IMR-90 (cell line): ENCODE measurements at regions not wholly inside any gene's neighbourhood (a gene's known extent, or its start where the extent isn't known, plus 50 kb on each side); places are given as distances from the start of the nearest gene placed in this dataset.

ENCODE experiments used
- ATAC-seq: fragments of 200-7000 bp; cut with Tn5 transposase; 2 replicates; pipeline ENCODE4 v1.9.1; 2020; ENCODE audit warnings: low read depth, mild to moderate bottlenecking, moderate library complexity
- BruUV-seq: library from RNA; stranded (reverse); fragments of 400-500 nt; replicated peaks from 2 replicates; lab custom pipeline; 2021; lab: Mats Ljungman, UMichigan
- CTCF ChIA-PET: fragments of 300-600 bp; formaldehyde crosslinking; extraction: SDS; loops from one replicate; lab custom pipeline; 2021; ENCODE audit warnings: antibody characterized with exemption; lab: Yijun Ruan, JAX
- POLR2A ChIA-PET: fragments of 300-600 bp; sonication (Branson Sonifier 250); formaldehyde crosslinking; loops from one replicate; lab custom pipeline; 2022; ENCODE audit warnings: antibody characterized with exemption; ENCODE audit not compliant: unreplicated experiment; lab: Charles Lee
- DNase-seq: peaks from one replicate; pipeline ENCODE4 v3.0.0; 2013
- H2AFZ ChIP-seq: replicated peaks from 2 replicates; pipeline ENCODE3; 2013; ENCODE audit warnings: low read length, mild to moderate bottlenecking; ENCODE audit not compliant: poor library complexity
- H2AK5ac ChIP-seq: 2 replicates; pipeline ENCODE4 v1.6.1; 2013; ENCODE audit warnings: low read depth, low read length, inconsistent platforms
- H2AK9ac ChIP-seq: replicated peaks from 2 replicates; pipeline ENCODE3; 2013; ENCODE audit warnings: mild to moderate bottlenecking, low read depth, low read length, moderate library complexity; ENCODE audit not compliant: poor library complexity
- H2BK120ac ChIP-seq: 2 replicates; pipeline ENCODE4 v1.6.1; 2013; ENCODE audit warnings: low read depth, low read length, inconsistent platforms
- H2BK15ac ChIP-seq: 3 replicates; pipeline ENCODE4 v1.6.1; 2013; ENCODE audit warnings: low read depth, low read length, inconsistent platforms
- H2BK20ac ChIP-seq: 2 replicates; pipeline ENCODE4 v1.6.1; 2013; ENCODE audit warnings: low read depth, mild to moderate bottlenecking, inconsistent platforms, low read length, moderate library complexity
- H2BK5ac ChIP-seq: 2 replicates; pipeline ENCODE4 v1.6.1; 2013; ENCODE audit warnings: mild to moderate bottlenecking, low read depth, low read length, inconsistent platforms; ENCODE audit not compliant: poor library complexity, severe bottlenecking
- H3K14ac ChIP-seq: replicated peaks from 2 replicates; pipeline ENCODE4 v1.6.1; 2013; ENCODE audit warnings: low read depth, low read length, inconsistent platforms
- H3K18ac ChIP-seq: 2 replicates; pipeline ENCODE4 v1.6.1; 2013; ENCODE audit warnings: low read depth, low read length, control low read depth
- H3K23ac ChIP-seq: 2 replicates; pipeline ENCODE4 v1.6.1; 2013; ENCODE audit warnings: low read depth, low read length, inconsistent platforms
- H3K27ac ChIP-seq: 2 replicates; pipeline ENCODE4 v1.5.1; 2013; ENCODE audit warnings: mild to moderate bottlenecking, control low read depth, low read length; ENCODE audit not compliant: insufficient read depth
- H3K27me3 ChIP-seq: 2 replicates; pipeline ENCODE4 v1.6.1; 2013; ENCODE audit warnings: low read length; ENCODE audit not compliant: control insufficient read depth, insufficient read depth
- H3K36me3 ChIP-seq: 2 replicates; pipeline ENCODE4 v1.6.1; 2013; ENCODE audit warnings: low read length, mixed read lengths; ENCODE audit not compliant: control insufficient read depth, insufficient read depth
- H3K4ac ChIP-seq: 2 replicates; pipeline ENCODE4 v1.6.1; 2013; ENCODE audit warnings: low read depth, low read length, inconsistent platforms
- H3K4me1 ChIP-seq: 2 replicates; pipeline ENCODE4 v1.6.1; 2013; ENCODE audit warnings: low read length, mixed read lengths; ENCODE audit not compliant: control insufficient read depth, insufficient read depth
- H3K4me2 ChIP-seq: 2 replicates; pipeline ENCODE4 v1.6.1; 2013; ENCODE audit warnings: low read depth, mild to moderate bottlenecking, control low read depth, low read length, moderate library complexity
- H3K4me3 ChIP-seq: 2 replicates; pipeline ENCODE4 v1.5.1; 2013; ENCODE audit warnings: low read depth, mild to moderate bottlenecking, control low read depth, low read length, moderate library complexity; ENCODE audit not compliant: insufficient read depth
- H3K56ac ChIP-seq: 2 replicates; pipeline ENCODE4 v1.6.1; 2013; ENCODE audit warnings: low read length, inconsistent platforms; ENCODE audit not compliant: insufficient read depth; ENCODE audit errors: extremely low read depth
- H3K79me1 ChIP-seq, 2 experiments: 2 replicates each; pipeline ENCODE4 v1.6.1; 2013; ENCODE audit warnings: low read length in 2 of 2, inconsistent platforms in 1 of 2, low read depth in 1 of 2
- H3K9ac ChIP-seq: 2 replicates; pipeline ENCODE4 v1.6.1; 2013; ENCODE audit warnings: low read depth, low read length, control low read depth
- H3K9me1 ChIP-seq: 2 replicates; pipeline ENCODE4 v1.6.1; 2013; ENCODE audit warnings: low read length, inconsistent platforms; ENCODE audit not compliant: insufficient read depth
- H3K9me3 ChIP-seq: 2 replicates; pipeline ENCODE4 v1.6.1; 2013; ENCODE audit warnings: low read length; ENCODE audit not compliant: control insufficient read depth, insufficient read depth
- H4K20me1 ChIP-seq: 2 replicates; pipeline ENCODE4 v1.6.1; 2013; ENCODE audit warnings: low read length, inconsistent platforms; ENCODE audit not compliant: insufficient read depth
- H4K5ac ChIP-seq: 2 replicates; pipeline ENCODE4 v1.6.1; 2013; ENCODE audit warnings: mild to moderate bottlenecking, low read depth, low read length, control low read depth
- H4K8ac ChIP-seq, 2 experiments: 2 replicates each; pipeline ENCODE4 v1.6.1; 2013; ENCODE audit warnings: low read depth in 2 of 2, low read length in 2 of 2, control low read depth in 1 of 2, inconsistent platforms in 1 of 2
- H4K91ac ChIP-seq: 2 replicates; pipeline ENCODE4 v1.6.1; 2013; ENCODE audit warnings: low read depth, low read length, inconsistent platforms; ENCODE audit not compliant: insufficient read depth
- MXI1 ChIP-seq: IDR thresholded peaks from 2 replicates; pipeline ENCODE4 v1.6.1; 2012; ENCODE audit warnings: low read depth, mild to moderate bottlenecking, low read length, moderate library complexity, borderline replicate concordance
- WGBS, 2 experiments: methylation state at CpG; one replicate each; pipeline versions ENCODE4 v1.1.5 to v1.1.7; 2013; ENCODE audit warnings: missing lambda C conversion rate in 2 of 2; ENCODE audit not compliant: insufficient read length in 1 of 2; ENCODE audit errors: extremely low coverage in 2 of 2; 5-methylcytosine and 5-hydroxymethylcytosine counted together
- dilution Hi-C: fragments of 300-500 bp; cut with HindIII; formaldehyde crosslinking; loops from one replicate; pipeline ENCODE4 v1.14.3; 2018; ENCODE audit warnings: low sequenced_read_pairs; ENCODE audit not compliant: unreplicated experiment
- in situ Hi-C: fragments of 300-500 bp; cut with MboI; formaldehyde crosslinking; loops from 3 replicates; pipeline ENCODE4 v1.14.3; 2019; ENCODE audit warnings: low sequenced_read_pairs, inconsistent platforms, mixed read lengths
- intact Hi-C: fragments of 100-400 bp; cut with micrococcal nuclease; formaldehyde crosslinking; loops from 2 replicates; pipeline ENCODE4 v1.10.0; 2022

GRCh38 chr9:82423700-82424099, 435.1 kb downstream of the SPATA31D1 start:
- no peak overlapping the region for H4K8ac ChIP-seq
- no peaks in the 10 kb centered on the region for H3K4me1 ChIP-seq
- no peak overlapping the region for H3K56ac ChIP-seq
- no peak overlapping the region for H4K5ac ChIP-seq
- H2BK120ac ChIP-seq = no peak overlapping the region
- H2BK15ac ChIP-seq = no peak overlapping the region
- H2BK20ac ChIP-seq = no peak overlapping the region
- no peaks in the 10 kb centered on the region for H3K9me3 ChIP-seq
- H3K36me3 ChIP-seq = no peaks in the 10 kb centered on the region
- H4K20me1 ChIP-seq = no peaks in the 10 kb centered on the region
- H3K18ac ChIP-seq = no peak overlapping the region
- no peak overlapping the region for H3K4me3 ChIP-seq
- H2AK9ac ChIP-seq = no peak overlapping the region
- H3K79me1 ChIP-seq = no peaks in the 10 kb centered on the region
- no peak overlapping the region for H3K9ac ChIP-seq
- no peak overlapping the region for H3K23ac ChIP-seq
- H2AK5ac ChIP-seq = no peak overlapping the region
- intact Hi-C loops (no loop called here), dilution Hi-C loops (no loop called here), in situ Hi-C loops (no loop called here)
- H3K4me2 ChIP-seq = no peak overlapping the region
- no peak for TF ChIP-seq MXI1
- CTCF ChIA-PET = no interaction called here
- DNase-seq (no peak), ATAC-seq (no peak)
- no peak overlapping the region for H3K14ac ChIP-seq
- POLR2A ChIA-PET = interaction anchor here (0.6 kb wide), 1 partner anchor 241 kb away, joined by 4 read pairs; no protein-coding TSS in a partner anchor
- no peaks in the 10 kb centered on the region for H3K9me1 ChIP-seq
- H3K27ac ChIP-seq = no peak overlapping the region
- 100% methylated on average over 1 of the region's 4 CpGs; no CpG with 5 or more reads in 1 of the 2 experiments for WGBS, 2 experiments
- H2AFZ ChIP-seq = no peak overlapping the region
- no TSS peak for BruUV-seq
- H3K27me3 ChIP-seq = no peaks in the 10 kb centered on the region
- H4K91ac ChIP-seq = no peak overlapping the region
- H2BK5ac ChIP-seq = no peak overlapping the region
- H3K4ac ChIP-seq = no peak overlapping the region
